Naive thymus-derived CD4-positive, alpha-beta T cell (primary cell): ENCODE measurements at regions not wholly inside any gene's neighbourhood (a gene's known extent, or its start where the extent isn't known, plus 50 kb on each side); places are given as distances from the start of the nearest gene placed in this dataset.
A peak's percentile ranks its signal among the peaks of the same experiment; 100 is the strongest.

Source experiments
- ATAC-seq: fragments of 150-1000 bp; cut with Tn5 transposase; 2 replicates; pipeline ENCODE4 v1.10.0; 2021; ENCODE audit warnings: mild to moderate bottlenecking, moderate library complexity
- CTCF ChIA-PET: fragments of 350-600 bp; sonication (Branson Sonifier 250); formaldehyde crosslinking; loops from one replicate; lab custom pipeline; 2021; ENCODE audit warnings: antibody characterized with exemption; lab: Charles Lee
- POLR2A ChIA-PET: fragments of 350-600 bp; sonication (Branson Sonifier 250); formaldehyde crosslinking; loops from one replicate; lab custom pipeline; 2021; ENCODE audit warnings: antibody characterized with exemption, inconsistent platforms; lab: Charles Lee
- DNase-seq, 9 donors: peaks; one replicate each; pipeline versions ENCODE4 v3.0.0 to v3.0.0-alpha.2; 2020 to 2022; ENCODE audit warnings: mixed read lengths in 1 of 9
- H3K27ac ChIP-seq: one replicate; pipeline ENCODE4 v1.7.0; 2013; ENCODE audit warnings: mild to moderate bottlenecking, low read depth, low read length, moderate library complexity
- H3K27me3 ChIP-seq, 2 donors: one replicate each; pipeline ENCODE4 v1.7.0; 2013; ENCODE audit warnings: low read length in 2 of 2, mild to moderate bottlenecking in 2 of 2, moderate library complexity in 2 of 2; ENCODE audit not compliant: control insufficient read depth in 2 of 2, insufficient read depth in 2 of 2
- H3K36me3 ChIP-seq, 3 experiments: 1 replicate in 2 of 3; 2 replicates in 1 of 3; pipeline ENCODE4 v1.7.0; 2013; ENCODE audit warnings: low read length in 3 of 3, mild to moderate bottlenecking in 3 of 3, moderate library complexity in 1 of 3; ENCODE audit not compliant: insufficient read depth in 3 of 3, control insufficient read depth in 2 of 3
- H3K4me1 ChIP-seq, 2 donors: one replicate each; pipeline ENCODE4 v1.7.0; 2013; ENCODE audit warnings: low read length in 2 of 2, mild to moderate bottlenecking in 2 of 2, moderate library complexity in 1 of 2; ENCODE audit not compliant: control insufficient read depth in 2 of 2, insufficient read depth in 2 of 2
- H3K4me3 ChIP-seq: 2 replicates; pipeline ENCODE4 v1.7.0; 2013; ENCODE audit warnings: mild to moderate bottlenecking, low read length
- H3K9me3 ChIP-seq, 3 experiments: 1 replicate in 2 of 3; 2 replicates in 1 of 3; pipeline ENCODE4 v1.7.0; 2013; ENCODE audit warnings: low read length in 3 of 3; ENCODE audit not compliant: control insufficient read depth in 2 of 3
- H3K27ac Mint-ChIP-seq, 9 donors: one replicate each; pipeline ENCODE4 v1.8.0; 2020 to 2022; ENCODE audit warnings: mixed read lengths in 9 of 9, mild to moderate bottlenecking in 8 of 9, moderate library complexity in 5 of 9, inconsistent platforms in 2 of 9
- H3K27me3 Mint-ChIP-seq, 5 donors: one replicate each; pipeline ENCODE4 v1.8.0; 2021 to 2022; ENCODE audit warnings: mixed read lengths in 5 of 5, mild to moderate bottlenecking in 1 of 5
- H3K36me3 Mint-ChIP-seq, 5 donors: one replicate each; pipeline ENCODE4 v1.8.0; 2020 to 2022; ENCODE audit warnings: mixed read lengths in 5 of 5, mild to moderate bottlenecking in 3 of 5, inconsistent platforms in 1 of 5
- H3K4me1 Mint-ChIP-seq, 7 donors: one replicate each; pipeline ENCODE4 v1.8.0; 2020 to 2022; ENCODE audit warnings: mixed read lengths in 7 of 7, mild to moderate bottlenecking in 3 of 7, inconsistent platforms in 1 of 7
- H3K4me3 Mint-ChIP-seq, 10 donors: one replicate each; pipeline ENCODE4 v1.8.0; 2020 to 2022; ENCODE audit warnings: mild to moderate bottlenecking in 10 of 10, mixed read lengths in 10 of 10, moderate library complexity in 6 of 10, inconsistent platforms in 2 of 10
- H3K9me3 Mint-ChIP-seq, 11 donors: one replicate each; pipeline ENCODE4 v1.8.0; 2020 to 2022; ENCODE audit warnings: mixed read lengths in 11 of 11, mild to moderate bottlenecking in 4 of 11, inconsistent platforms in 1 of 11, moderate library complexity in 1 of 11
- intact Hi-C, 2 donors: fragments of 100-400 bp; cut with micrococcal nuclease; formaldehyde crosslinking; loops; one replicate each; pipeline ENCODE4 v1.15.1; 2023

GRCh38 chr12:107402041-107403022, 283.3 kb upstream of the PWP1 start:
- ChIA-PET POLR2A (interaction anchor here (0.6 to 2.9 kb wide), 7 partner anchors 23 to 341 kb away, joined by 3 to 33 read pairs (median 3); a partner anchor contains a TSS), CTCF (interaction anchor here (0.6 to 7.5 kb wide), 18 partner anchors 8 to 448 kb away, joined by 3 to 84 read pairs (median 4); no protein-coding TSS in a partner anchor)
- peaks cover 10 to 48% (median 26%) of the 10 kb centered on the region in 7 donors for H3K4me1 Mint-ChIP-seq
- H3K4me3 ChIP-seq, result no peak overlapping the region
- H3K27me3 ChIP-seq, result no peaks in the 10 kb centered on the region
- no peaks in the 10 kb centered on the region for H3K4me1 ChIP-seq
- H3K36me3 ChIP-seq, result no peaks in the 10 kb centered on the region
- peak overlapping the region in 7 of 9 donors; percentile 34 to 90 (median 57) for H3K27ac Mint-ChIP-seq
- no peaks in the 10 kb centered on the region for H3K27me3 Mint-ChIP-seq
- peaks cover 0 to 3% (median 0%) of the 10 kb centered on the region in 11 donors for H3K9me3 Mint-ChIP-seq
- intact Hi-C loops, result loop anchor here (1.0 kb wide), 8 partner anchors 30 to 310 kb away; a partner anchor contains a TSS
- peaks cover 0 to 15% (median 0%) of the 10 kb centered on the region in 5 donors for H3K36me3 Mint-ChIP-seq
- peak; percentile 78 for ATAC-seq
- H3K4me3 Mint-ChIP-seq, result peak overlapping the region in 4 of 10 donors; percentile 12 to 48 (median 24)
- no peaks in the 10 kb centered on the region for H3K9me3 ChIP-seq
- peak; percentile 16 to 69 (median 61) for DNase-seq
- no peak overlapping the region for H3K27ac ChIP-seq

DNA sequence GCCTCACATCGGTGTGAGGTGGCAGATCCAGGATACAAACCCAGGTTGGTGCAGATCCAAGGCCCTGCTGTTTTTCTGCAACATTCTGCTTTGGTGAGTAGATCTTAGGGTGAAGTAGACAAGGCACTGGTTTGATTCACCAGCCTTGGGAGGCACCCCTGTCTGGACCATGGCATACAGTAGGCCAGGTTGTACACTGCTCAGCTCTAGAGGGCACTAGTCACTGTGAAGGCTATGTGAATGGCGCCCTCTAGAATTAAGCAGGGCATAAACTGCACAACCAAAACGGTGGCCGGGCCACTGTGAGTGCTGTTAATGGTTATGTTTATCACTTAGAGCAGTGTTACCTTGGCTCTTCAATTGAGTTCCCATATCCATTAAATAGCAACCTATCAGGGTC, 280.6 kb upstream of the PWP1 start:
- no peaks in the 10 kb centered on the region for H3K27me3 Mint-ChIP-seq
- peaks cover 7 to 34% (median 14%) of the 10 kb centered on the region in 7 donors for H3K4me1 Mint-ChIP-seq
- DNase-seq (peak in 3 of 9 donors; percentile 11 to 20 (median 17)), ATAC-seq (peak; percentile 65)
- H3K27ac ChIP-seq, result no peak overlapping the region
- ChIA-PET POLR2A (no interaction called here), CTCF (interaction anchor here (0.8 to 7.5 kb wide), 2 partner anchors 63 to 272 kb away, joined by 3 to 84 read pairs; no protein-coding TSS in a partner anchor)
- intact Hi-C loops, result no loop called here
- no peaks in the 10 kb centered on the region for H3K9me3 ChIP-seq
- H3K4me3 ChIP-seq, result no peak overlapping the region
- H3K27ac Mint-ChIP-seq, result peak overlapping the region in 1 of 9 donors; percentile 12
- H3K9me3 Mint-ChIP-seq, result no peaks in the 10 kb centered on the region
- no peaks in the 10 kb centered on the region for H3K36me3 ChIP-seq
- no peaks in the 10 kb centered on the region for H3K4me1 ChIP-seq
- H3K27me3 ChIP-seq, result no peaks in the 10 kb centered on the region
- peaks cover 0 to 19% (median 0%) of the 10 kb centered on the region in 5 donors for H3K36me3 Mint-ChIP-seq
- no peak overlapping the region for H3K4me3 Mint-ChIP-seq

GRCh38 chr12:107405436-107405835, 280.2 kb upstream of the PWP1 start:
- Histone ChIP-seq H3K36me3 (no peaks in the 10 kb centered on the region), H3K9me3 (no peaks in the 10 kb centered on the region), H3K4me1 (no peaks in the 10 kb centered on the region), H3K4me3 (no peak overlapping the region), H3K27me3 (no peaks in the 10 kb centered on the region), H3K27ac (no peak overlapping the region)
- intact Hi-C loops, result no loop called here
- H3K4me1 Mint-ChIP-seq, result peaks cover 6 to 31% (median 12%) of the 10 kb centered on the region in 7 donors
- ATAC-seq, result no peak
- DNase-seq, result no peak
- H3K27me3 Mint-ChIP-seq, result no peaks in the 10 kb centered on the region
- ChIA-PET CTCF (interaction anchor here (1.0 to 7.5 kb wide), 3 partner anchors 85 to 273 kb away, joined by 4 to 84 read pairs (median 6); no protein-coding TSS in a partner anchor), POLR2A (no interaction called here)
- H3K36me3 Mint-ChIP-seq, result peaks cover 0 to 19% (median 0%) of the 10 kb centered on the region in 5 donors
- no peak overlapping the region for H3K4me3 Mint-ChIP-seq
- no peaks in the 10 kb centered on the region for H3K9me3 Mint-ChIP-seq
- H3K27ac Mint-ChIP-seq, result no peak overlapping the region

DNA sequence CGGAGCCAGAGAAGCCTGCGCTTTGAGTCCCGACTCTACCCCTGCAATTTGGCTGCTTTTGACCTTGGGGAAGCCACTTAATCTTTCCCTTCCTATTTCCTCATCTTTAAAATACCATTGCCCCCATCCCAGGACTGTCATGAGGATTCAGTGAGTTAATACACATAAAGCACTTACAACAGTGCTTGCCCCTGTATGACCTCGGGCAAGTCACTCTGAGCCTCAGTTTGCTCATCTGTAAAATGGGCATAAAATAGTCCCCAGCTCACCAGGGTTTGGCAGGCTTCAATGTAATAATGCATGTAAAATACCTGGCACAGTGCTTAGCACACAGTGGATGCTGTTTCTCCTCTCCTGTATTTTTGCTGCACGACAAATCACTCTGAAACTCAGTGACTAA, 278.7 kb upstream of the PWP1 start:
- H3K4me1 Mint-ChIP-seq, result peaks cover 6 to 18% (median 11%) of the 10 kb centered on the region in 7 donors
- no peak overlapping the region for H3K4me3 Mint-ChIP-seq
- no peaks in the 10 kb centered on the region for H3K27me3 ChIP-seq
- no peaks in the 10 kb centered on the region for H3K9me3 Mint-ChIP-seq
- H3K36me3 ChIP-seq, result no peaks in the 10 kb centered on the region
- ChIA-PET CTCF (interaction anchor here (1.6 to 7.5 kb wide), 3 partner anchors 86 to 274 kb away, joined by 6 to 84 read pairs (median 6); no protein-coding TSS in a partner anchor), POLR2A (no interaction called here)
- H3K4me3 ChIP-seq, result no peak overlapping the region
- H3K36me3 Mint-ChIP-seq, result peaks cover 0 to 22% (median 0%) of the 10 kb centered on the region in 5 donors
- H3K4me1 ChIP-seq, result no peaks in the 10 kb centered on the region
- no peak for ATAC-seq
- no peaks in the 10 kb centered on the region for H3K9me3 ChIP-seq
- no peak overlapping the region for H3K27ac ChIP-seq
- peak overlapping the region in 1 of 9 donors; percentile 31 for H3K27ac Mint-ChIP-seq
- intact Hi-C loops, result no loop called here
- no peak for DNase-seq
- no peaks in the 10 kb centered on the region for H3K27me3 Mint-ChIP-seq

DNA sequence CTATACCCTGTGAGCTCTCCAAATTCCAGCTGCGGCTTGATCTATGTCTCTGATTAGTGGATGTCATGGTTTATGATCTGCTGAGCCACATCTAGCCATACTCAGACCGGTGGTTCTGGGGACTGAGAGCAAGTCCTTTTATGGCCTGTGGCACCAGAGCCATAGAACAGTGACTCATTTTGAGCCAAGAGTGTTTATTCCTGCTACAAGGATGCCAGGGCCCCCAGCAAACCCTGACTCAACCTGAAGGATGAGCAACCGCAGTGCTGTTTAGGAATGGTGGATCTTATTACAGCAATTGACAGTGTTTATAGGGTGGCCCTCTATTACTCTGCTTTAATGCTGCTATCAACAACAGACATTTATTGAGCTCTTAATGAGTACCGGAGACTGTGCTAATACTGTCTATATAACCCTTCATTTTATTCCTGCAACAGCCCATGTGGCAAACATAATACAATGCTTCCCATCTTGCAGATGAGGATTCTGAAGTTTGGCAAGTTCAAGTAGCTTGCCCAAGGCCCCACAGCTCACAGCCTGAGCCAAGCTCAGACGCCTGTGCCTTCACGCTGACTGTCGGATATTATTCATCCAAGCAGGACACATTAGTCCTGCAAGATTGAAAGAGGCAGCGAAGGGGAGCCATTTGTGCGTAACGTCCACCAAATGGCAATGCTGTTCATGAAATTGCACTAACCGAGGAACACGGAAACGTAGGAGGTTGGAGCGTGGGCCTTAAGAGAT, 273.6 kb upstream of the PWP1 start:
- H3K27me3 Mint-ChIP-seq, result no peaks in the 10 kb centered on the region
- H3K4me1 ChIP-seq, result no peaks in the 10 kb centered on the region
- no peak overlapping the region for H3K4me3 Mint-ChIP-seq
- ChIA-PET POLR2A (no interaction called here), CTCF (interaction anchor here (0.5 kb wide), 1 partner anchor 166 kb away, joined by 3 read pairs; no protein-coding TSS in a partner anchor)
- no peak for ATAC-seq
- no peak overlapping the region for H3K4me3 ChIP-seq
- H3K27ac ChIP-seq, result no peak overlapping the region
- no peak for DNase-seq
- no peaks in the 10 kb centered on the region for H3K9me3 Mint-ChIP-seq
- H3K36me3 ChIP-seq, result no peaks in the 10 kb centered on the region
- H3K27me3 ChIP-seq, result no peaks in the 10 kb centered on the region
- intact Hi-C loops, result no loop called here
- peaks cover 0 to 8% (median 0%) of the 10 kb centered on the region in 7 donors for H3K4me1 Mint-ChIP-seq
- peaks cover 0 to 32% (median 3%) of the 10 kb centered on the region in 5 donors for H3K36me3 Mint-ChIP-seq
- H3K9me3 ChIP-seq, result no peaks in the 10 kb centered on the region
- no peak overlapping the region for H3K27ac Mint-ChIP-seq

- Mint-ChIP-seq H3K36me3 (peaks cover 9 to 46% (median 19%) of the 10 kb centered on the region in 5 donors), H3K27ac (peak overlapping the region in 1 of 9 donors; percentile 5), H3K9me3 (peaks cover 0 to 11% (median 5%) of the 10 kb centered on the region in 11 donors), H3K27me3 (no peaks in the 10 kb centered on the region), H3K4me1 (peaks cover 0 to 15% (median 4%) of the 10 kb centered on the region in 7 donors), H3K4me3 (no peak overlapping the region)
- no peaks in the 10 kb centered on the region for H3K36me3 ChIP-seq
- DNase-seq (no peak), ATAC-seq (no peak)
- POLR2A ChIA-PET, result interaction anchor here (1.3 kb wide), 1 partner anchor 106 kb away, joined by 3 read pairs; no protein-coding TSS in a partner anchor
- no peaks in the 10 kb centered on the region for H3K27me3 ChIP-seq
- H3K4me1 ChIP-seq, result no peaks in the 10 kb centered on the region
- intact Hi-C loops, result no loop called here
- H3K9me3 ChIP-seq, result no peaks in the 10 kb centered on the region
- no peak overlapping the region for H3K27ac ChIP-seq
- CTCF ChIA-PET, result no interaction called here
- no peak overlapping the region for H3K4me3 ChIP-seq
These were observed 270.5 kb upstream of the PWP1 start for GRCh38 chr12:107415071-107415470.
